ENCODE measurements at regions not wholly inside any gene's neighbourhood (a gene's known extent, or its start where the extent isn't known, plus 50 kb on each side); places are given as distances from the start of the nearest gene placed in this dataset.
"Not testable (repeated sequence)": the region's sequence is repeated elsewhere in the genome, so short reads cannot be mapped to it uniquely, and the experiment has no call there.

GRCh38 chr14:103230021-103230420, 104.0 kb upstream of the EIF5 start:
- Histone ChIP-seq H3K9me3 (ENCODE audit: control insufficient read depth in 3 of 3, low read length in 3 of 3) (no peaks in the 10 kb centered on the region), H3K9ac (ENCODE audit: low read depth in 1 of 3, low read length in 3 of 3) (no peak overlapping the region), H3K4me1 (ENCODE audit: control insufficient read depth in 3 of 3, insufficient read depth in 3 of 3, low read length in 3 of 3) (no peaks in the 10 kb centered on the region), H3K4me3 (ENCODE audit: low read length in 3 of 3) (no peak overlapping the region), H3K36me3 (ENCODE audit: control insufficient read depth in 3 of 3, insufficient read depth in 3 of 3, low read length in 3 of 3) (no peaks in the 10 kb centered on the region), H3K27ac (ENCODE audit: low read depth, low read length) (no peak overlapping the region), H3K27me3 (ENCODE audit: control insufficient read depth in 3 of 3, insufficient read depth in 3 of 3, low read length in 3 of 3) (peaks cover 4 to 14% (median 10%) of the 10 kb centered on the region in 3 donors)

GRCh38 chr14:103230658-103231334, 103.2 kb upstream of the EIF5 start:
- Histone ChIP-seq H3K9ac (ENCODE audit: low read depth in 1 of 3, low read length in 3 of 3) (no peak overlapping the region), H3K27me3 (ENCODE audit: control insufficient read depth in 3 of 3, insufficient read depth in 3 of 3, low read length in 3 of 3) (peaks cover 4 to 10% (median 4%) of the 10 kb centered on the region in 3 donors)

GRCh38 chr14:103231376-103232019, 102.5 kb upstream of the EIF5 start:
- Histone ChIP-seq H3K27me3 (ENCODE audit: control insufficient read depth in 3 of 3, insufficient read depth in 3 of 3, low read length in 3 of 3) (peaks cover 4 to 8% (median 4%) of the 10 kb centered on the region in 3 donors), H3K9me3 (ENCODE audit: control insufficient read depth in 3 of 3, low read length in 3 of 3) (no peaks in the 10 kb centered on the region), H3K4me1 (ENCODE audit: control insufficient read depth in 3 of 3, insufficient read depth in 3 of 3, low read length in 3 of 3) (no peaks in the 10 kb centered on the region), H3K27ac (ENCODE audit: low read depth, low read length) (no peak overlapping the region), H3K4me3 (ENCODE audit: low read length in 3 of 3) (no peak overlapping the region), H3K36me3 (ENCODE audit: control insufficient read depth in 3 of 3, insufficient read depth in 3 of 3, low read length in 3 of 3) (no peaks in the 10 kb centered on the region), H3K9ac (ENCODE audit: low read depth in 1 of 3, low read length in 3 of 3) (no peak overlapping the region)

More at GRCh38 chr14:103230658-103231334, 103.2 kb upstream of the EIF5 start:
- no peak overlapping the region for H3K4me3 ChIP-seq (ENCODE audit: low read length in 3 of 3)
- no peaks in the 10 kb centered on the region for H3K9me3 ChIP-seq (ENCODE audit: control insufficient read depth in 3 of 3, low read length in 3 of 3)
- H3K27ac ChIP-seq (ENCODE audit: low read depth, low read length), result no peak overlapping the region
- H3K36me3 ChIP-seq (ENCODE audit: control insufficient read depth in 3 of 3, insufficient read depth in 3 of 3, low read length in 3 of 3), result no peaks in the 10 kb centered on the region
- H3K4me1 ChIP-seq (ENCODE audit: control insufficient read depth in 3 of 3, insufficient read depth in 3 of 3, low read length in 3 of 3), result no peaks in the 10 kb centered on the region

GRCh38 chr14:103232031-103232808, 101.8 kb upstream of the EIF5 start:
- H3K9me3 ChIP-seq (ENCODE audit: control insufficient read depth in 3 of 3, low read length in 3 of 3), result no peaks in the 10 kb centered on the region
- H3K27ac ChIP-seq (ENCODE audit: low read depth, low read length), result no peak overlapping the region
- H3K9ac ChIP-seq (ENCODE audit: low read depth in 1 of 3, low read length in 3 of 3), result no peak overlapping the region
- H3K27me3 ChIP-seq (ENCODE audit: control insufficient read depth in 3 of 3, insufficient read depth in 3 of 3, low read length in 3 of 3), result peaks cover 4% of the 10 kb centered on the region in 3 donors
- no peak overlapping the region for H3K4me3 ChIP-seq (ENCODE audit: low read length in 3 of 3)
- no peaks in the 10 kb centered on the region for H3K4me1 ChIP-seq (ENCODE audit: control insufficient read depth in 3 of 3, insufficient read depth in 3 of 3, low read length in 3 of 3)
- no peaks in the 10 kb centered on the region for H3K36me3 ChIP-seq (ENCODE audit: control insufficient read depth in 3 of 3, insufficient read depth in 3 of 3, low read length in 3 of 3)

- Histone ChIP-seq H3K27ac (ENCODE audit: low read depth, low read length) (no peak overlapping the region), H3K9me3 (ENCODE audit: control insufficient read depth in 3 of 3, low read length in 3 of 3) (no peaks in the 10 kb centered on the region), H3K4me3 (ENCODE audit: low read length in 3 of 3) (no peak overlapping the region), H3K36me3 (ENCODE audit: control insufficient read depth in 3 of 3, insufficient read depth in 3 of 3, low read length in 3 of 3) (no peaks in the 10 kb centered on the region), H3K27me3 (ENCODE audit: control insufficient read depth in 3 of 3, insufficient read depth in 3 of 3, low read length in 3 of 3) (peaks cover 0 to 4% (median 0%) of the 10 kb centered on the region in 3 donors), H3K4me1 (ENCODE audit: control insufficient read depth in 3 of 3, insufficient read depth in 3 of 3, low read length in 3 of 3) (no peaks in the 10 kb centered on the region), H3K9ac (ENCODE audit: low read depth in 1 of 3, low read length in 3 of 3) (no peak overlapping the region)
These were observed 101.2 kb upstream of the EIF5 start for GRCh38 chr14:103232831-103233319.

GRCh38 chr14:103233328-103233727, 100.7 kb upstream of the EIF5 start:
- Histone ChIP-seq H3K9ac (ENCODE audit: low read depth in 1 of 3, low read length in 3 of 3) (no peak overlapping the region), H3K4me3 (ENCODE audit: low read length in 3 of 3) (no peak overlapping the region), H3K4me1 (ENCODE audit: control insufficient read depth in 3 of 3, insufficient read depth in 3 of 3, low read length in 3 of 3) (no peaks in the 10 kb centered on the region), H3K9me3 (ENCODE audit: control insufficient read depth in 3 of 3, low read length in 3 of 3) (no peaks in the 10 kb centered on the region), H3K27ac (ENCODE audit: low read depth, low read length) (no peak overlapping the region), H3K36me3 (ENCODE audit: control insufficient read depth in 3 of 3, insufficient read depth in 3 of 3, low read length in 3 of 3) (no peaks in the 10 kb centered on the region), H3K27me3 (ENCODE audit: control insufficient read depth in 3 of 3, insufficient read depth in 3 of 3, low read length in 3 of 3) (peaks cover 0 to 1% (median 0%) of the 10 kb centered on the region in 3 donors)

- not testable (repeated sequence) for H3K9ac ChIP-seq (ENCODE audit: low read depth in 1 of 3, low read length in 3 of 3); H3K9me3 ChIP-seq (ENCODE audit: control insufficient read depth in 3 of 3, low read length in 3 of 3); H3K4me3 ChIP-seq (ENCODE audit: low read length in 3 of 3); H3K4me1 ChIP-seq (ENCODE audit: control insufficient read depth in 3 of 3, insufficient read depth in 3 of 3, low read length in 3 of 3); H3K36me3 ChIP-seq (ENCODE audit: control insufficient read depth in 3 of 3, insufficient read depth in 3 of 3, low read length in 3 of 3); H3K27ac ChIP-seq (ENCODE audit: low read depth, low read length); H3K27me3 ChIP-seq (ENCODE audit: control insufficient read depth in 3 of 3, insufficient read depth in 3 of 3, low read length in 3 of 3)
These were observed 99.2 kb upstream of the EIF5 start for GRCh38 chr14:103234826-103235225.

GRCh38 chr14:103235506-103235905, 98.5 kb upstream of the EIF5 start:
- not testable (repeated sequence) for H3K4me1 ChIP-seq (ENCODE audit: control insufficient read depth in 3 of 3, insufficient read depth in 3 of 3, low read length in 3 of 3); H3K36me3 ChIP-seq (ENCODE audit: control insufficient read depth in 3 of 3, insufficient read depth in 3 of 3, low read length in 3 of 3); H3K9ac ChIP-seq (ENCODE audit: low read depth in 1 of 3, low read length in 3 of 3); H3K27me3 ChIP-seq (ENCODE audit: control insufficient read depth in 3 of 3, insufficient read depth in 3 of 3, low read length in 3 of 3); H3K27ac ChIP-seq (ENCODE audit: low read depth, low read length); H3K9me3 ChIP-seq (ENCODE audit: control insufficient read depth in 3 of 3, low read length in 3 of 3); H3K4me3 ChIP-seq (ENCODE audit: low read length in 3 of 3)

GRCh38 chr14:103239751-103240150, 94.3 kb upstream of the EIF5 start:
- Histone ChIP-seq H3K27me3 (ENCODE audit: control insufficient read depth in 3 of 3, insufficient read depth in 3 of 3, low read length in 3 of 3) (peaks cover 0 to 4% (median 0%) of the 10 kb centered on the region in 3 donors), H3K4me3 (ENCODE audit: low read length in 3 of 3) (no peak overlapping the region), H3K9me3 (ENCODE audit: control insufficient read depth in 3 of 3, low read length in 3 of 3) (no peaks in the 10 kb centered on the region), H3K4me1 (ENCODE audit: control insufficient read depth in 3 of 3, insufficient read depth in 3 of 3, low read length in 3 of 3) (no peaks in the 10 kb centered on the region), H3K36me3 (ENCODE audit: control insufficient read depth in 3 of 3, insufficient read depth in 3 of 3, low read length in 3 of 3) (no peaks in the 10 kb centered on the region), H3K27ac (ENCODE audit: low read depth, low read length) (no peak overlapping the region), H3K9ac (ENCODE audit: low read depth in 1 of 3, low read length in 3 of 3) (no peak overlapping the region)

- Histone ChIP-seq H3K36me3 (ENCODE audit: control insufficient read depth in 3 of 3, insufficient read depth in 3 of 3, low read length in 3 of 3) (no peaks in the 10 kb centered on the region), H3K9me3 (ENCODE audit: control insufficient read depth in 3 of 3, low read length in 3 of 3) (no peaks in the 10 kb centered on the region), H3K9ac (ENCODE audit: low read depth in 1 of 3, low read length in 3 of 3) (no peak overlapping the region), H3K4me1 (ENCODE audit: control insufficient read depth in 3 of 3, insufficient read depth in 3 of 3, low read length in 3 of 3) (no peaks in the 10 kb centered on the region), H3K4me3 (ENCODE audit: low read length in 3 of 3) (no peak overlapping the region), H3K27ac (ENCODE audit: low read depth, low read length) (no peak overlapping the region), H3K27me3 (ENCODE audit: control insufficient read depth in 3 of 3, insufficient read depth in 3 of 3, low read length in 3 of 3) (peaks cover 0 to 4% (median 0%) of the 10 kb centered on the region in 3 donors)
These were observed 92.5 kb upstream of the EIF5 start for GRCh38 chr14:103241531-103241930.
